HCT116 (cell line): ENCODE measurements at regions not wholly inside any gene's neighbourhood (a gene's known extent, or its start where the extent isn't known, plus 50 kb on each side); places are given as distances from the start of the nearest gene placed in this dataset.

ENCODE experiments used
- ATAC-seq: fragments of 200-7000 bp; cut with Tn5 transposase; 2 replicates; pipeline ENCODE4 v1.9.1; 2020; ENCODE audit warnings: mild to moderate bottlenecking, moderate library complexity
- BruUV-seq: library from RNA; stranded (reverse); fragments of 400-500 nt; replicated peaks from 2 replicates; lab custom pipeline; 2021; lab: Mats Ljungman, UMichigan
- CTCF ChIA-PET: fragments of 300-600 bp; sonication (Branson Sonifier 250); formaldehyde crosslinking; loops from one replicate; lab custom pipeline; 2021; ENCODE audit warnings: antibody characterized with exemption; lab: Charles Lee
- POLR2A ChIA-PET: fragments of 300-600, 350-600 bp; sonication (Branson Sonifier 250); formaldehyde crosslinking; loops from one replicate; lab custom pipeline; 2021; ENCODE audit warnings: antibody characterized with exemption; lab: Charles Lee
- RAD21 ChIA-PET, 2 experiments: fragments of 300-600 bp; sonication (Branson Sonifier 250); formaldehyde crosslinking; loops; one replicate each; lab custom pipeline; 2023; ENCODE audit warnings: low total read pairs in 2 of 2; ENCODE audit not compliant: uncharacterized antibody in 2 of 2, unreplicated experiment in 2 of 2, low non-redundant PET in 1 of 2; lab: Charles Lee
- DNase-seq: peaks from one replicate; pipeline ENCODE4 v3.0.0-alpha.2; 2010; ENCODE audit warnings: low read depth, low spot score
- H2AFZ ChIP-seq: fragments of 200-600 bp; shearing (Covaris generic), sonication (generic); 2 replicates; pipeline ENCODE4 v1.6.1; 2017; ENCODE audit warnings: low read depth, mixed run types, mixed read lengths, antibody characterized with exemption, low read length; ENCODE audit not compliant: poor library complexity, severe bottlenecking
- H3K27ac ChIP-seq: 2 replicates; pipeline ENCODE4 v1.5.1; 2012; ENCODE audit warnings: low read depth, low read length
- H3K27me3 ChIP-seq: fragments of 200-600 bp; sonication (generic); 2 replicates; pipeline ENCODE4 v1.6.1; 2016; ENCODE audit warnings: mixed run types, low read length, mixed read lengths; ENCODE audit not compliant: insufficient read depth
- H3K36me3 ChIP-seq, 2 experiments: fragments of 200-500 bp in 1 of 2; fragments of 200-600 bp in 1 of 2; sonication (Bioruptor generic) in 1 of 2; sonication (generic) in 1 of 2; 2 replicates each; pipeline versions ENCODE4 v1.5.1 to v1.6.1; 2014 to 2016; ENCODE audit warnings: low read length in 2 of 2, inconsistent platforms in 1 of 2, mixed read lengths in 1 of 2, mixed run types in 1 of 2; ENCODE audit not compliant: insufficient read depth in 2 of 2, control insufficient read depth in 1 of 2
- H3K4me1 ChIP-seq, 2 experiments: fragments of 200-600 bp in 1 of 2; sonication (generic) in 1 of 2; 2 replicates each; pipeline versions ENCODE4 v1.5.1 to v1.6.1; 2012 to 2017; ENCODE audit warnings: low read length in 2 of 2, inconsistent platforms in 1 of 2, mild to moderate bottlenecking in 1 of 2, mixed read lengths in 1 of 2, mixed run types in 1 of 2, moderate library complexity in 1 of 2; ENCODE audit not compliant: insufficient read depth in 2 of 2, control insufficient read depth in 1 of 2
- H3K4me2 ChIP-seq: fragments of 200-600 bp; sonication (generic); 2 replicates; pipeline ENCODE4 v1.6.1; 2017; ENCODE audit warnings: mixed run types, low read length, mixed read lengths
- H3K4me3 ChIP-seq, 2 experiments: fragments of 200-600 bp in 1 of 2; sonication (generic) in 1 of 2; replicated peaks in 1 of 2; 2 replicates each; pipeline ENCODE4 v1.5.1; 2011 to 2016; ENCODE audit warnings: low read length in 2 of 2, control low read depth in 1 of 2, low read depth in 1 of 2, mild to moderate bottlenecking in 1 of 2, mixed read lengths in 1 of 2, mixed run types in 1 of 2
- H3K79me2 ChIP-seq: fragments of 200-600 bp; sonication (generic); 2 replicates; pipeline ENCODE4 v1.6.1; 2017; ENCODE audit warnings: mild to moderate bottlenecking, mixed run types, low read length, moderate library complexity, mixed read lengths; ENCODE audit not compliant: insufficient read depth
- H3K9ac ChIP-seq: fragments of 200-600 bp; sonication (generic); 2 replicates; pipeline ENCODE4 v1.6.1; 2016; ENCODE audit warnings: low read length, mixed read lengths
- H3K9me2 ChIP-seq: fragments of 200-600 bp; sonication (generic), shearing (Covaris generic); 2 replicates; pipeline ENCODE4 v1.6.1; 2017; ENCODE audit warnings: mixed run types, mild to moderate bottlenecking, moderate library complexity; ENCODE audit not compliant: insufficient read depth
- H3K9me3 ChIP-seq, 2 experiments: fragments of 200-500 bp in 1 of 2; fragments of 200-600 bp in 1 of 2; sonication (Bioruptor generic) in 1 of 2; sonication (generic) in 1 of 2; 2 replicates each; pipeline ENCODE4 v1.6.1; 2014 to 2017; ENCODE audit warnings: low read length in 2 of 2, mixed read lengths in 2 of 2, inconsistent platforms in 1 of 2, low read depth in 1 of 2, mild to moderate bottlenecking in 1 of 2, mixed run types in 1 of 2, moderate library complexity in 1 of 2; ENCODE audit not compliant: control insufficient read depth in 1 of 2, insufficient read depth in 1 of 2
- H4K20me1 ChIP-seq: fragments of 200-600 bp; sonication (generic), shearing (Covaris generic); 2 replicates; pipeline ENCODE4 v1.6.1; 2017; ENCODE audit warnings: mixed run types, mild to moderate bottlenecking, moderate library complexity; ENCODE audit not compliant: insufficient read depth
- ATF3 ChIP-seq: IDR thresholded peaks from 2 replicates; pipeline ENCODE4 v1.6.1; 2012
- CTCF ChIP-seq, 3 experiments: fragments of 200-600 bp in 1 of 3; sonication (generic) in 1 of 3; IDR thresholded peaks in 2 of 3; conservative IDR thresholded peaks in 1 of 3; 2 replicates each; pipeline ENCODE4 v1.5.1; 2012 to 2017; ENCODE audit warnings: low read depth in 2 of 3, low read length in 2 of 3, antibody characterized with exemption in 1 of 3, borderline replicate concordance in 1 of 3, control low read depth in 1 of 3, mild to moderate bottlenecking in 1 of 3, mixed read lengths in 1 of 3, mixed run types in 1 of 3, moderate library complexity in 1 of 3; ENCODE audit not compliant: insufficient read depth in 1 of 3
- ELF1 ChIP-seq: IDR thresholded peaks from 2 replicates; pipeline ENCODE4 v1.6.1; 2012; ENCODE audit warnings: low read depth, borderline replicate concordance
- EZH2 ChIP-seq: fragments of 200-600 bp; sonication (generic); IDR thresholded peaks from 2 replicates; pipeline ENCODE4 v1.6.1; 2017; ENCODE audit warnings: antibody characterized with exemption, mixed run types
- EZH2phosphoT487 ChIP-seq: fragments of 200-600 bp; IDR thresholded peaks from 2 replicates; pipeline ENCODE4 v1.6.1; 2018; ENCODE audit warnings: antibody characterized with exemption, borderline replicate concordance
- FOSL1 ChIP-seq: IDR thresholded peaks from 2 replicates; pipeline ENCODE4 v1.6.1; 2012; ENCODE audit warnings: low read depth
- MAX ChIP-seq: IDR thresholded peaks from 2 replicates; pipeline ENCODE4 v1.6.1; 2012
- REST ChIP-seq: IDR thresholded peaks from 2 replicates; pipeline ENCODE4 v1.6.1; 2012; ENCODE audit warnings: low read depth
- SRF ChIP-seq: IDR thresholded peaks from 2 replicates; pipeline ENCODE4 v1.6.1; 2012; ENCODE audit warnings: low read depth
- TCF7L2 ChIP-seq: IDR thresholded peaks from 2 replicates; pipeline ENCODE4 v1.7.0; 2011; ENCODE audit warnings: borderline replicate concordance, inconsistent platforms; ENCODE audit not compliant: insufficient read depth, insufficient read length; ENCODE audit errors: extremely low read depth
- YY1 ChIP-seq: IDR thresholded peaks from 2 replicates; pipeline ENCODE4 v1.6.1; 2011; ENCODE audit warnings: low read length, low read depth, moderate library complexity, mild to moderate bottlenecking; ENCODE audit not compliant: insufficient replicate concordance; ENCODE audit errors: extremely low read depth
- ZBTB33 ChIP-seq: IDR thresholded peaks from 2 replicates; pipeline ENCODE4 v1.6.1; 2011; ENCODE audit warnings: mild to moderate bottlenecking, low read length, moderate library complexity; ENCODE audit not compliant: insufficient replicate concordance; ENCODE audit errors: extremely low read depth
- ZFX ChIP-seq: fragments of 450-650 bp; IDR thresholded peaks from 2 replicates; pipeline ENCODE4 v1.6.1; 2017
- ZNF274 ChIP-seq: fragments of 200-500 bp; sonication (Bioruptor generic); IDR thresholded peaks from 2 replicates; pipeline ENCODE4 v1.6.1; 2014; ENCODE audit warnings: mild to moderate bottlenecking, low read depth, low read length, inconsistent platforms
- intact Hi-C: fragments of 100-400 bp; cut with micrococcal nuclease; formaldehyde crosslinking; loops from 2 replicates; pipeline ENCODE4 v1.10.0; 2022

- TF ChIP-seq ELF1 (no peak), TCF7L2 (no peak), SRF (no peak), EZH2phosphoT487 (no peak)
- TF ChIP-seq, all 23 proteins: peak for 0
Observed at GRCh38 chr14:83164591-83164990, 1630.9 kb upstream of the SEL1L start (continued).

GRCh38 chr14:83170165-83170564 lies 1636.5 kb upstream of the SEL1L start:
- CTCF ChIA-PET = no interaction called here
- intact Hi-C loops = no loop called here
- DNase-seq = no peak

More at GRCh38 chr14:83170165-83170564, 1636.5 kb upstream of the SEL1L start:
- H3K4me3 ChIP-seq = no peak overlapping the region
- BruUV-seq = no TSS peak
- H3K36me3 ChIP-seq = no peaks in the 10 kb centered on the region
- no peaks in the 10 kb centered on the region for H3K27me3 ChIP-seq
- peaks cover 3 to 31% of the 10 kb centered on the region in 2 experiments; a peak in 2 of 4 replicates for H3K9me3 ChIP-seq
- no peak for ATAC-seq
- POLR2A ChIA-PET = no interaction called here
- H4K20me1 ChIP-seq = no peaks in the 10 kb centered on the region
- H3K4me2 ChIP-seq = no peak overlapping the region
- no peak overlapping the region for H3K27ac ChIP-seq
- no peaks in the 10 kb centered on the region for H3K4me1 ChIP-seq
- H2AFZ ChIP-seq = no peak overlapping the region
- TF ChIP-seq YY1 = no peak
- no peak for TF ChIP-seq REST
- TF ChIP-seq ZBTB33 = no peak
- TF ChIP-seq FOSL1 = no peak
- no peak for TF ChIP-seq ATF3
- TF ChIP-seq ZFX = no peak
- no peak for TF ChIP-seq ZNF274
- no peak for TF ChIP-seq EZH2
- TF ChIP-seq CTCF (IDR thresholded peaks at IDR 0.05 in 2 of 3, conservative IDR thresholded peaks at IDR 0.05 in 1 of 3; ENCODE audit: borderline replicate concordance in 1 of 3, insufficient read depth in 1 of 3, low read depth in 2 of 3, low read length in 2 of 3) = no peak
- TF ChIP-seq MAX = no peak
- no peak for TF ChIP-seq SRF
- H3K79me2 ChIP-seq = no peaks in the 10 kb centered on the region
- no peak overlapping the region for H3K9ac ChIP-seq
- no peaks in the 10 kb centered on the region for H3K9me2 ChIP-seq
- RAD21 ChIA-PET = no interaction called here
